Suprapubic skin (tissue), 3 donors: ENCODE measurements at regions not wholly inside any gene's neighbourhood (a gene's known extent, or its start where the extent isn't known, plus 50 kb on each side); places are given as distances from the start of the nearest gene placed in this dataset.

Source experiments
- CTCF ChIP-seq, 2 donors: fragments of 200-600 bp in 1 of 2; fragments of 450-650 bp in 1 of 2; sonication (generic) in 1 of 2; IDR thresholded peaks; one replicate each; pipeline ENCODE4 v1.5.1; 2016 to 2019; ENCODE audit warnings: antibody characterized with exemption in 2 of 2, mild to moderate bottlenecking in 1 of 2, moderate library complexity in 1 of 2
- POLR2AphosphoS5 ChIP-seq, 3 donors: sonication (generic); formaldehyde crosslinking; IDR thresholded peaks; one replicate each; pipeline ENCODE4 v1.6.1; 2017; ENCODE audit warnings: antibody characterized with exemption in 3 of 3

DNA sequence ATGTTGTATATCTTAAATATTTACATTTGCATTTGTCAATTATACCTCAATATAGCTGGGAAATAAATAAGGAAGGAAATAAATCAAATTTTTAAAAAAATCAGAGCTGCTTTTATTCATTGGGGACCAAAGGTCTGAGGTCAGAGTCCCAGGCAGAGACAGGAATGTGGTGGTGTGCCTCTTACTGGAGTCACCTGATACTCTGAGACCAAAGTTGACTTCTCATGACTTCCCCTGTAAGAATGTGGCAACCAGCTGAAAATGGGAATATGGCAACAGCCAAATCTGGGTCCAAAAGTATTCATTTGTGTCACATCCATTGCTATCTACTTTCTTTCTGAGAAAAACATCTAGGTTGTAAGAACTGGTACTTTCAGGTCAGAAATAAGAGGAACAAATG is 496.6 kb upstream of the TMPO start:
- TF ChIP-seq CTCF (IDR thresholded peaks at IDR 0.05) (no peak), POLR2AphosphoS5 (IDR thresholded peaks at IDR 0.05) (no peak)
